Kidney glomerular epithelial cell (primary cell): ENCODE measurements at regions not wholly inside any gene's neighbourhood (a gene's known extent, or its start where the extent isn't known, plus 50 kb on each side); places are given as distances from the start of the nearest gene placed in this dataset.
"Not testable (repeated sequence)": the region's sequence is repeated elsewhere in the genome, so short reads cannot be mapped to it uniquely, and the experiment has no call there.

Experiments used
- DNase-seq: peaks from one replicate; lab custom pipeline; 2025; lab: John Stamatoyannopoulos, UW

DNA sequence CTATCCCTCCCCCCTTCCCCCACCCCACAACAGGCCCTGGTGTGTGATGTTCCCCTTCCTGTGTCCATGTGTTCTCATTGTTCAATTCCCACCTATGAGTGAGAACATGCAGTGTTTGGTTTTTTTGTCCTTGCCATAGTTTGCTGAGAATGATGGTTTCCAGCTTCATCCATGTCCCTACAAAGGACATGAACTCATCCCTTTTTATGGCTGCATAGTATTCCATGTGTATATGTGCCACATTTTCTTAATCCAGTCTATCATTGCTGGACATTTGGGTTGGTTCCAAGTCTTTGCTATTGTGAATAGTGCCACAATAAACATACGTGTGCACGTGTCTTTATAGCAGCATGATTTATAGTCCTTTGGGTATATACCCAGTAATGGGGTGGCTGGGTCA lies 52.3 kb upstream of the MAN1A2 start:
- not testable (repeated sequence) for DNase-seq

DNA sequence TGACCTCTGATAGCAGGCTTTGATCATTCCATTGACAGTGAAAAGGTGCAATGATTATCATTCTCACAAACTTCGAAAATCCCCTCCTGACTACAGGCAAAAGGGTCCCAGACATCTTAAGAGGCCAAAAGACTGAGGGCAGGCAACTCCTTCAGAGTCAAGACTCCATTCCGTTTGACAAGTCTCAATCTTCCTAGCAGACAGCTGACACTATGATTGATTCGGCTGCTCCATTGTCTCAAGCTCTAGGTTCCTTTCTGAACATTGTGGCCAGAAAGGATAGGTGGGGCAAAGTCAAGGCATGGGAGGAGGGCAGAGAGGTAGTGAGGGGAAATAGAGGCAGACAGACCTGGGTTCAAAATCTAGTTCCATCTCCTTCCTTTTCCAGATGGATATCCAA lies 53.7 kb upstream of the MAN1A2 start:
- no peak for DNase-seq

DNA sequence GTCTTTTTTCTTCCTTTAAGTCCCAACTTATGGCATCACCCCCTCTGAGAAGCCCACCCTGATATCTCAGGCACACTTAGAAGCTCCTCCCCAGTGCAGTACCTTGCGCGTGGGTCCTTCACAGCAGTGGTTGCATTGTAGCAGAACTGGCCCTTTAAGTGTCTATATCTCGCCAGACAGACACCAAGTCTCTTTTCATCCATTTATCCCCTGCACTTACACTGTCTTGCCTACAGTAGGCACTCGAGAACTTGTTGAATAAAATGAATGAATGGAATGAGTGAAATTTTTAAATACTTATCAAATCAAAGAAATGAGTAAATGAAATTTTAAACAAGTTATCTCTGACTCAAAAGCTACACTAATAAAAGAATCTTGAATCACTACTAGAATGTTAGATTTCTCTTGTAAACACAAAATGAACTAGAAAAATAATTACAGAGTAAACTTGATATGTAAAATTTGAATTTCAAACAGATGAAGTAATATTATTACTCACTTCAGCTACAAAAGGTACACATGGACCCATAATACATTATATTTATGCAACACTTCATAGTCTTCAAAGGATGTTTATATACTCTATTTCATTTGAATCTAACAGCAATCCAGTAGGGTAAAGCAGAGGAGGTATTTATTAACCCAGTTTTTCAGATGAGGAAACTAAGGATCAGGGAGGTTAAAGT lies 54.7 kb upstream of the MAN1A2 start:
- DNase-seq = peak; percentile 12

DNA sequence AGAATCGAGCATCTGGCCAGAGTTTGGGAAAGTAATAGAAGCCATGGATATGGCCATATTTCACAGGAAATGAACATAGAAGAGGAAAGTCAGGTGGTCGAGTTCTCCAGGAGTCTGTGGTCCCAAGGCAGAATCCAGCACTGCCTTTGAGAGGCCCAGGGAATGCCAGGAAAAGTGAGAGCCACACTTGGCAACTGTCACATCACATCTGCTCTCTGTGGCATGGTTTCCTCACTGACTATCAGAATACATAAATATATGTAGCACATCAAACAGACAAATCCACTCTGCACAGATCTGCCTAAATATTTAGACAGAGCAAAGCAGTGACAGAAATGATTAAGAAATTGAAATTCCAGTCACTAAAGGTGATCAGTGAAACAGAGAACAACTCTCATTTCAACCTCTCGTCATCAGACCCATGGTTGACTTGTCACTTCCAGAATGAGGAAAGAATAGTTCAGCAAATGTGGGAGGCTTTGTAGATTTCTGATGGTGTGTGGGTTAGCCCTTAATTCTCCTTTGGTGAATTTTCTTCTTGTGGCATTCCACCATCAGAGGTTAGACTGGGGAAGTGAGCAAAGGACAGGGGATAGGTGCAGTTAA lies 58.8 kb upstream of the MAN1A2 start:
- DNase-seq = no peak

DNA sequence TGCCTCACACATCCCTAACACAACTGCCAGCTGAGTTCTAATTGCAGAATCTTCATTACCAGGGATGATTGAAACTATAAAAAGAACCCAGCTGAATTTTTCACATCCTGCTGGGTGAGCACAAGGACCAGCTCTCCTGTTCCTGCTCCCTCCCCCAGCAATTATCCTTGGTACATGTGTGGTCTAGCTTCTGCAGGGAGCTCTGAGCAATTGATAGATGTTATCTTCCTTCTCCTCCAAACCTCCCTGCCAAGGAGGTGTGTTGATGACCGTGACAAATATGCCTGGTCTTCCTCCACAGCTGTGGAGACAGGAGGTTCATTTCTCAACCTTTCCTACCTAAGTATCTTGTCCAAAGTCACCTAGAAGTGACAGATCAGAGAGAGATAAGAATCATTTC lies 65.3 kb upstream of the MAN1A2 start:
- no peak for DNase-seq

DNA sequence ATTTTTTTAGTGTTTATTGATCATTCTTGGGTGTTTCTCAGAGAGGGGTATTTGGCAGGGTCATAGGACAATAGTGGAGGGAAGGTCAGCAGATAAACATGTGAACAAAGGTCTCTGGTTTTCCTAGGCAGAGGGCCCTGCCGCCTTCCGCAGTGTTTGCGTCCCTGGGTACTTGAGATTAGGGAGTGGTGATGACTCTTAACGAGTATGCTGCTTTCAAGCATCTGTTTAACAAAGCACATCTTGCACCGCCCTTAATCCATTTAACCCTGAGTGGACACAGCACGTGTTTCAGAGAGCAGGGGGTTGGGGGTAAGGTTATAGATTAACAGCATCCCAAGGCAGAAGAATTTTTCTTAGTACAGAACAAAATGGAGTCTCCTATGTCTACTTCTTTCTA lies 67.1 kb upstream of the MAN1A2 start:
- not testable (repeated sequence) for DNase-seq

DNA sequence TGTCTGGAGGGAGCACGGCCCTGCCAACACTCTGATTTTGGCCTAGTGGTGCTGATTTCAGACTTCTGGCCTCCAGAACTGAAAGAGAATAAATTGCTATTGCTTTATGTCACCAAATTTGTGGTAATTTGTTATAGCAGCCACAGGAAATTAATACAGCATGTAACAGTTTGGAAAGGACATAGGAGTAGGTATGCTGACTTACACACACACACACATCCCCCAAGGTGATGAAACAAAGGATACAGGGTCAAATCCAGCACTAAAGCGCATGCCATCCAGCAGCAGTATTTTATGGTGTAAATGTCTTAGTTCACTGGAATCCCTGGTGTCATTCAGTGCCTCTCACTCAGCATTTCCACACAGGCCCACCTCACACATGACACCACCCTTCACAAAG lies 72.2 kb upstream of the MAN1A2 start:
- no peak for DNase-seq

DNA sequence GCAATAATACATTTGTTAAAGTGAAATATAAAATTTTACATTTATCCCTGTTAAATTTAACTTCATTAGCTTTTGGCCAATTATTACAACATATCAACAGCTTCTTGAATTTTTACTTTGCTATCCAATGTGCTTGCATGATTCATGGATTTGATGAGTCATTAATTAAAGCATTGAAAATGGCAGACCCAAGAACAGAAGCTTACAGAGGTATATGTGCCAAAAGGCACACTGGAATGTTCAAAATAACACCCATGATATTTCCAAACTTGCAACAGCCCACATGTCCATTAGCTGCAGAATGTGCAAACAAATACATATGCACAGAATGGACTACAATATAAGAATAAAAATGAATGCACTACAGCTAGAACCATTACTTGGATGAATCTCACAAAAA lies 76.4 kb upstream of the MAN1A2 start:
- no peak for DNase-seq

DNA sequence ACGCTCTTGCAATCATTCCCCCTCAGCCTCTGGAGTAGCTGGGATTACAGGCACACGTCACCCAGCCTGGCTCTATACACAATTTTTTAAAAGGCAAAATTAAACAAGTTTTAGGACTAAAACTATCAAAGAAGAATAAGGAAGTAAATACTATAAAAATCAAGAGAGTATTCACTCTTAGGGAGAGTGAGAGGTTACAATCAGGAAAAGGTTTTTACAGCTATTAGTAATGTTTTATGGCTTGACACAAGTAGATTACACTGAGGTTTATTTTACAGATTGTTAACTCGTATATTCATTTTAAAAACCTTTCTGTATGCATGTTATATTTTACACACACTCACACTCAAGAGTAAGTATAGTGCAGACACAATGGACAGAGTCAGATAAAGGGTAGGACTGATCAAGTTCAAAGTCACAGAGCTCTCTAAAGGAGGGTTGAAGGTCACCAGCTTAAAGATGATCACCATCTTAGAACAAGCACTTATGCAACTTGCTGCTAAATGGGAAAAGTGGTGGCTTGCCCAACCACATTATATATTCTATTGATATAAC lies 77.9 kb upstream of the MAN1A2 start:
- no peak for DNase-seq

DNA sequence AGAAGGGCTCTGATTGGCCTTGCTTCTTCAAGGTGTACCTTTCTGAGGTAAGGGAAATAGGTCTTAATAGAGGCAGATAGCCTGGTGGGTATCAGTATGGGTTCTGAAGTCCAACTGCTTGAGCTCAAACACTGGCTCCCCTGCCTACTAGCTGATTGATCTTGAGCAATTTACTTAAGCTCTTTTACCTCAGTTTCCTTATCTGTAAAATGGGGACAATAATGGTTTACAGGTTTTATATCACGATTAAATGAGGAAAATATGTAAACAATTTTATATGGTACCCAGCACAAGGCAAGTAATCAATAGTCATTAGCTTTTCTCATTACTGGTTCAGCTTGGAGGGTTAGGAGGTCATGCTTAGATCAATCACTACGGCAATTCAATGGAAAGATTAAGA lies 75.8 kb upstream of the VTCN1 start:
- no peak for DNase-seq

DNA sequence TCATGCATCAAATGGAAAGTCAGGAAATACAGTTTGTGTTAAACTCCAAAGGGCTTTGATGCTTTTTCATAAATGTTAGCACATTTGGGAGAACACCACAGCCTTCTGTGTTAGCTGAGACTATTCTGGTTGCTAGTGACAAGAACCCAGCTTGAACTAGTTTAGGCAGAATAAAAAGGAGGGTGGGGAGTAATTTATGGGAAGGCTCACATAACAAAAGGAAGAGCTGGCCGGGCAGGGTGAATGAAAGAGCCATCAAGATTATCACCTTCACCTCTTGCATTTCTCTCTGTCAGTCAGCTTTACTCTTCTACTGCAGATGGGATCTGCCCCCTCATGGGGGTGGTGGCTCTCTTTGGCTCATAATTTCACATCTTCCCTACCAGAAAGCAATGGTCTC lies 75.4 kb upstream of the VTCN1 start:
- no peak for DNase-seq

DNA sequence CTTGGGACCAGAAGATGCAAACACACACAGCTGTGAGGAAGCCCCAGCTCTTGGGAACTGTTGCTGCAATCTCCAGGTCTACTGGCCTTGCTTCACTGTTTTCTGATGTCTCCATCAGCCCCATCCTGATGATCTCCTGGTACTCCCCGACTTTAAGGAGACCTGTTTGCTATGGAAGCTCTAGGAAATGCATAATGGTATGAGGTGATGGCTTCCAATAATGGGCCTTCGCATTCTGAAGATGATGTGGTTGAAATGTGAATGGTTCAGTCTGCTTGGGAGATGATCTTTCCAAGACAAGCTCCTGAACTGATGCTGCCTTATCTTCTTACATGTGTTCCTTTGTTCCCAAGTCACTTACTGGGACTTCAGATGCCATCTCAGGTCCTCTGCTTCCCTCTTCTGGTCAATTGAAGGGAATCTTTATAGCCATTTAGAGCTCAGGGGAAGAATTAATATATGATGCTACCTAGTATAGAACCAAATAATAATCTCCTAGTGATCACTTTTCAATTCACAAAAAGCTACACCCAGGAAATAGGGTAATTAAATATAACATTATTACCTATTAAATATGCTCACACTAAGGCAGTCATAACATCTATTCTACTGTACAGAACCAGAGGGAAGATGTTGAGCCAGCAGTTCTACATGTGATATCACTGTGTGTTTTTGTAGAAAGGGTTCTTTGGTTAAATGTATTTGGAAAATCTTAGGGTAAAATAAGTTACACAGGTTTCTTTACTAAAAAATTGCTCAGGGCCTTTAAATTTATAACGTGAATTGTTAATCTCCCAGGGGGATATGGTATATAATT lies 73.9 kb upstream of the VTCN1 start:
- DNase-seq = peak; percentile 79

DNA sequence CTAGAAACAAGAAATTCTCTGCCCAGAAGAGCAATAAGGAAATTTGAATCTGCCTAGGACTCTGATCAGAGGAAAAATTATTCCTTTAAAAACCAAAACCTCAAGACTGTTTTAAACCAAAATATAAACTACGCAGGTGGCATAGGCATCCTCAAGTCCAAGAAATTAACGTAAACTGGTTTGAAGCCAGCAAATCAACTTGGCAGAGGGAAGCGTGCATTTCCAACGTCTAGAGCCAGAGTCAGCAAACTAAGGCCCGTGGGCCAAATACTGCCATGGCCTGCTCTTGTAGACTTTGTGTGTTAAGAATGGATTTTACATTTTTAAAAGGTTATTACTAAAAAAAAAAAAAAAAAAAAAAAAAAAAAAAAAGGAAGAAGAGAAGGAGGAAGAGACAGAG lies 67.8 kb upstream of the VTCN1 start:
- no peak for DNase-seq

DNA sequence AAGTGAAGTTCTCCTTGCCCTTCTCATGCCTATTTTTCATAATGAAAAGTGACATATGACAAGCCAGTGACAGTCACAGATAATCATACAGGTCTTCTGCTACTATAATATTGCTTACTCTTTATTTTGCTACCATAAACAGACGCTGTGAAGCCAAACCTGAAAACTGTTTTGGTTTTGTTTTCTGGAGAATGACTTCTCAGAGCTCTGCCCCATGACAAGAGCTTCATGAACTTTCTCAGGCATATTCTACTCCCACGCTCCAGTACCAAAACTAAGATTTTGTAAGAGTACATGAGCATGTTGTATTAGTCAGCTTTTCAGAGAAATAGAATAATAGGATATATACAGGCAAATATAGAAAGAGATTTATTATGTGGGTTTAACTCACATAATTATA lies 64.3 kb upstream of the VTCN1 start:
- no peak for DNase-seq

DNA sequence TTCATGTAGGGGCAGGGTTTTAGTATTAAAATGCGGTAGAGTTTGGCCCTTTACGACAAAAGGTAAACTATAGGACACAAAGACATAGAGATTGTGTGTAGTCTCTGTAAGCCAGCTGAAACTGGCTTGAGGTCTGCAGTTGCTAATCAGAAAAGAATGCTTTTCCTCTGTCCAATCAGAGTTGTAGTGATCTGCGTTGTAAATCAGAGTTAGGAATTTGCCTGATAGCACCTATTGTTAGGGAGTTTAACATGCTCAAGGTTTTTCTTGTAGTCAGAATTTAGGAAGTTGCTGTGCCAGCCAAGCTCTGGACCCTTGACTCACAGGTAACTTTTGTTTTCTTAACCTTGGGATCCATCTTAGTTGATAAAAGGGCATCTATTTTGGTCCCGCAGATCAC lies 61.2 kb upstream of the VTCN1 start:
- DNase-seq = no peak

DNA sequence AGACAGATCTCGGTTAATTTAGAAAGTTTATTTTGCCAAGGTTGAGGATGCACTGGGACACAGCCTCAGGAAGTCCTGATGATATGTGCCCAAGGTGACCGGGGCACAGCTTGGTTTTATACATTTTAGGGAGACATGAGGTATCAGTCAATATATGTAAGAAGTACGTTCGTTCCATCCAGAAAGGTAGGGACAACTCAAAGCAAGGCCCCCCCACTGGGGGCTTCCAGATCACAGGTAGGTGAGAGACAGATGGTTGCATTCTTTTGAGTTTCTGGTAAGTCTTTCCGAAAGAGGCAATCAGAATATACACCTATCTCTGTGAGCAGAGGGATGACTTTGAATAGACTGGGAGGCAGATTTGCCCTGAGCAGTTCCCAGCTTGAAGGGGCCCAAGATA lies 60.4 kb upstream of the VTCN1 start:
- DNase-seq = no peak

DNA sequence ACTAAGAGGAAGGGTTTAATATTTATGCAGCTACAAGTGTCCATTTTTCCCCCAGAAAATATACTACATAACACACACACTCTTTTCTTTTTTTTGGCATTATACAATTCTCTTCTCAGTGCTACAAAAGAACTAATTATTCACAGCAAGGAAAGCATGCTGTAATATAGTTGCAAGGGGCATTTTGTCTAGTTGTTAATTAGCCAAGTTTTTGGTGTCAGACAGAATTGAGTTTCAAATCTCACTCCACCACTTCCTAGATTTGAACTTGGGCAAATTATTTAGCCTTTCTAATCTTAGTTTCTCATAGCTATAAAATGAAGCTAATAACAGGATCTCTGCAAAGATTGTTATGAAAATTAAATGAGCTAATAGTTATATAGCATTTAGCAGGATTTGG lies 60.0 kb upstream of the VTCN1 start:
- DNase-seq = no peak

DNA sequence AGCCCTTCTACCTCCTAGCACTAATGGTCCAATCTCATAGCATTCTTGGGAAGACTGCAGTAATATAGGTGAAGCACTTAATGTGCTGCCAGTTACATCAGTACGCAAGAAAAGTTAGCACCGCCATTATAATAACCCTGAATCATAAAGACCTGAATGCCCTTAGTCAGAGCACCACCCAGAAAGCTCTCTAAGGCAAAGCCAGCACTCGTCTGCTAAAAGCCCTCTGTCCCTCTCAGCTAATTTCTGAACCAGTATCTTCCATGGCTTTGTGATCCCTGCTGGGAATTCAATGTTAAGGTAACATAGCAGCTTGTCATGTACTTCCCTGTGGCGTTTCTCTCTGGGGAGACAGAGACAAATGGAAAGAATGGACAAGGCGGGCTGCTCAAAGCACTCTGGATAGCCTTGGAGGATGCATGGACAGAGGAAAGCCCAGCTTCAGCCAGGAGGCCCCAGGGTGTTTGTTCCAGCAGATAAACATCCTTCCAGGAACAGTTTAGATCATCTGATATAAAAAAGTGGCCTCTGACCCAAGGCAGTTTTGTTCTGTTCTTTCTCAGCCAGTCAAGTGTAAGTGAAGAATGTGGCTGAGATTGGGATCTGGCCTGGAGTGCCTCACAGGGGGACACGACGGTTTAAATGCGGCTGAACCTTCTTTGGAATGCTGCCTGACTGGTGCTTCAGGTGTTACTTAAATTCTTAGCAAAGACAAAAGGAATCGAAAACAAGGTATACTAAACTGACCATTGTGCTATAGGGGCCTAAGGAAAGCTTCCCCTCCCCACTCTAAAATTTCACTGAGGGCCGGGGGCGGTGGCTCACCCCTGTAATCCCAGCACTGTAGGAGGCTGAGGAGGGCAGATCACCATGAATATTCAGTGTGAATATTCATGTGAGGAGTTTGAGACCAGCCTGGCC lies 58.1 kb upstream of the VTCN1 start:
- DNase-seq = no peak

DNA sequence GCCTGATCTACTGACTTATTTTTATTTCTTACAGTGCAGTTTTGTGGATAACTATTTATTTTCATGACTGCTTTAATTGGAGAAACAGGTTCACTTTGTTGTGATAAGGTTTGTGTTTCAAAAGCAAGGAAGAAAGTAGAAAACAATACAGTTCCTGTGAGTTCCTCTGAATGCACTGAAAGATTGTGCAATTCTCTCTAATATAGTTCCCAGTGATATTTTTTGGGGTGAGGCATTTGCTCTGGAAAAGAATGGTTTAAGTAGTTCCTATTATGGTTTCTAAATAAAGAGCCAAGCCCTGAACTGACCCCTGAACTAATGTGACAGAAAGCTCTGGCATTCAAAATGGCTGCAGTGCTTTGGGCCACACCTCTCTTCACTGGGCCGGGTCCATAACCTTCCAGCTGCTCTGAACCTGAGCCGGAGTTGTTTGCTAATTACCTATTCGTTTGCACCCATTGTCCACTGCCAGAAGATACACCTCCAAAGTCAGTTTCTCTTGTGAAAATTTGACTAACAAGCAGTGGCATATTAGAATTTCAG lies 56.6 kb upstream of the VTCN1 start:
- DNase-seq = no peak

DNA sequence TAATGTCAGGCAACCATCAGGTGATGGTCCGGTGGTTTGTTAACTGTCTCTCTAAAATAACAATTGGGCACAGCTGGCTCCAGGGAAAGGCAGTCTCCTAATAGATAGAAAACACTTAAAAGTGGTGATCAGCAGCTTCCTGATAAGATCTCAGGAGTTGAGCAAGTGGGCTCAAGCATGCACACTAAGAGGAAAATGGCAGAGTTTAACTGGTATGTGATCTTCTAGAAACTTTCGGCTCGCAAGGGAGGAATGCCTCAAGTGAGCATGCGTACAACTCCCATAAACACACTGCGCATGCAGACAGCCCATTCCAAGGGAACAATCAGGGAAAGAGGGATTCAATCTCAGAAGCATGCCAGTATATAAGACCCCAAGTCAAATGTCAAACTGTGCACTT lies 52.2 kb upstream of the VTCN1 start:
- no peak for DNase-seq

DNA sequence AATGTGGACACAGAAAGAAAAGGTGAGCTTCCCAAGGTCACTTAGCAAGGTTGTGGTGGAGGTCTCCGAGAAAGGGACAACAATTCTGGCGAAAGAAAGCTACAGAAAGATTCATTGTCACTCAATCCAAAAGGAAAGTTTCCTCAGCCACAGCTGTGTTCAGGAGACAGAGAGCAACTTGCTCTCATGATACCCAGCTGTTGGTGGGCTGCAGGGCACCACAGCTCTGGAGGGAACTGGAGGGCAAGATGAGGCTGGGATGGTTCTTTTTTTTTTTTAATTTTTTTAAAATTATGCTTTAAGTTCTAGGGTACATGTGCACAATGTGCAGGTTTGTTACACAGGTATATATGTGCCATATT lies 50.7 kb upstream of the VTCN1 start:
- DNase-seq = no peak
